ENCODE measurements at regions not wholly inside any gene's neighbourhood (a gene's known extent, or its start where the extent isn't known, plus 50 kb on each side); places are given as distances from the start of the nearest gene placed in this dataset.

- TF ChIP-seq CTCF (conservative IDR thresholded peaks at IDR 0.05), result no peak
- no peak overlapping the region for H3K27ac Mint-ChIP-seq (ENCODE audit: unreplicated experiment)
- H3K9me3 Mint-ChIP-seq, result peaks cover 14% of the 10 kb centered on the region
- DNase-seq (ENCODE audit: low read depth, low spot score), result no peak
- H3K4me3 Mint-ChIP-seq, result no peak overlapping the region
- H3K27me3 Mint-ChIP-seq (ENCODE audit: low read depth), result no peaks in the 10 kb centered on the region
- H3K36me3 Mint-ChIP-seq (ENCODE audit: low read depth), result no peaks in the 10 kb centered on the region
- peaks cover 5% of the 10 kb centered on the region for H3K4me1 Mint-ChIP-seq
These were observed 167.2 kb upstream of the SERP2 start for GRCh38 chr13:44206434-44206833.

GRCh38 chr13:44207476-44207875, 166.1 kb upstream of the SERP2 start:
- peaks cover 6% of the 10 kb centered on the region for H3K4me1 Mint-ChIP-seq
- H3K9me3 Mint-ChIP-seq, result peaks cover 14% of the 10 kb centered on the region
- H3K27ac Mint-ChIP-seq (ENCODE audit: unreplicated experiment), result no peak overlapping the region
- no peaks in the 10 kb centered on the region for H3K36me3 Mint-ChIP-seq (ENCODE audit: low read depth)
- no peak for TF ChIP-seq CTCF (conservative IDR thresholded peaks at IDR 0.05)
- H3K27me3 Mint-ChIP-seq (ENCODE audit: low read depth), result no peaks in the 10 kb centered on the region
- no peak overlapping the region for H3K4me3 Mint-ChIP-seq
- no peak for DNase-seq (ENCODE audit: low read depth, low spot score)

DNA sequence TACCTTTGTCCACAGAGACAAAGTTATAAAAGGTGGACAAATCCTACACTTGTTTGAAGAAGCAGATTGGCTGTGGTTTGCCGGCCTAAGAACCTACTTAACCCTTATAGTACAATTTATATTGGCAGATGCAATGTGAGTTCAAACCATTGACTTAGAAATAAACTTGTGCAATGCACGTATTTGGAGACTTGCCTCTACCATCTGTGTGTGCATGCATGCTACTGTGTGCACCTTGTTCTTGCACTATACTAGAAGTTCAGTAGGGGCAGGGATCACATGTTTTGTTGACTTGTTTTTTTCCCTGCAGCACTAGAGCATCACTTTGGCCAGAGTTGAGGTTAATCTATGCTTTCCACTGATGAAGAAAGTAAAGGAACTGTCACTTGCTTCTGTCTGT, 163.1 kb upstream of the SERP2 start:
- Mint-ChIP-seq H3K9me3 (peaks cover 13% of the 10 kb centered on the region), H3K4me1 (peaks cover 6% of the 10 kb centered on the region), H3K36me3 (ENCODE audit: low read depth) (no peaks in the 10 kb centered on the region), H3K27ac (ENCODE audit: unreplicated experiment) (no peak overlapping the region), H3K27me3 (ENCODE audit: low read depth) (no peaks in the 10 kb centered on the region), H3K4me3 (no peak overlapping the region)
- DNase-seq (ENCODE audit: low read depth, low spot score), result no peak
- no peak for TF ChIP-seq CTCF (conservative IDR thresholded peaks at IDR 0.05)

GRCh38 chr13:44211286-44211685, 162.3 kb upstream of the SERP2 start:
- Mint-ChIP-seq H3K27me3 (ENCODE audit: low read depth) (no peaks in the 10 kb centered on the region), H3K4me1 (peaks cover 6% of the 10 kb centered on the region), H3K36me3 (ENCODE audit: low read depth) (no peaks in the 10 kb centered on the region), H3K9me3 (peaks cover 10% of the 10 kb centered on the region), H3K27ac (ENCODE audit: unreplicated experiment) (no peak overlapping the region), H3K4me3 (no peak overlapping the region)
- TF ChIP-seq CTCF (conservative IDR thresholded peaks at IDR 0.05), result no peak
- DNase-seq (ENCODE audit: low read depth, low spot score), result no peak

- no peak overlapping the region for H3K27ac Mint-ChIP-seq (ENCODE audit: unreplicated experiment)
- no peak for DNase-seq (ENCODE audit: low read depth, low spot score)
- H3K36me3 Mint-ChIP-seq (ENCODE audit: low read depth), result no peaks in the 10 kb centered on the region
- H3K4me3 Mint-ChIP-seq, result no peak overlapping the region
- H3K4me1 Mint-ChIP-seq, result peaks cover 6% of the 10 kb centered on the region
- peaks cover 10% of the 10 kb centered on the region for H3K9me3 Mint-ChIP-seq
- no peaks in the 10 kb centered on the region for H3K27me3 Mint-ChIP-seq (ENCODE audit: low read depth)
- TF ChIP-seq CTCF (conservative IDR thresholded peaks at IDR 0.05), result no peak
These were observed 161.8 kb upstream of the SERP2 start for GRCh38 chr13:44211704-44212346.
